Activated CD4-positive, alpha-beta T cell treated with anti-CD3 and anti-CD28 coated beads for 24 hours (primary cell): ENCODE measurements at regions not wholly inside any gene's neighbourhood (a gene's known extent, or its start where the extent isn't known, plus 50 kb on each side); places are given as distances from the start of the nearest gene placed in this dataset.
"Not testable (repeated sequence)": the region's sequence is repeated elsewhere in the genome, so short reads cannot be mapped to it uniquely, and the experiment has no call there.

Experiments used
- DNase-seq, 2 donors: peaks; one replicate each; pipeline ENCODE4 v3.0.0-alpha.2; 2020; ENCODE audit warnings: low read depth in 2 of 2

DNA sequence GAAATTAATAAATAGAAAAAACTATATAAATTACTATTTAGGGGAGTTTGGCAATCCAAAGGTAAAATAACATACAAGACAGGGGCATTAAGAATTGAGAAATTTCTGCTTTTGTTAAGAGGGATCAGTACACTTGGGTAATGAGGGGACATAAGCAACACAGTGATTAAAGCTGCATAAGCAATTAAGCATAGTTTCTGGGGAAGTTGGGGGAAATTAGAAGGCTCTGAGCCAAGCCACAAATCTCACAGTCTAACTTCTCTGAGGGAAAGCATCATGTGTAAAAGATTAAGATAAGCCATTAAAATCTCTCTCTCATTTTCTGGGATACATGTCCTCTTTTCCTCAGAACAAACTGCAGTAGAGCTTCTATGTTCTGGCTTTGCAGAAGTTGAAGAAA lies 533.9 kb upstream of the LRFN5 start:
- DNase-seq, result no peak

- DNase-seq, result no peak
Measured at GRCh38 chr14:41071351-41071750, 535.3 kb upstream of the LRFN5 start.

DNA sequence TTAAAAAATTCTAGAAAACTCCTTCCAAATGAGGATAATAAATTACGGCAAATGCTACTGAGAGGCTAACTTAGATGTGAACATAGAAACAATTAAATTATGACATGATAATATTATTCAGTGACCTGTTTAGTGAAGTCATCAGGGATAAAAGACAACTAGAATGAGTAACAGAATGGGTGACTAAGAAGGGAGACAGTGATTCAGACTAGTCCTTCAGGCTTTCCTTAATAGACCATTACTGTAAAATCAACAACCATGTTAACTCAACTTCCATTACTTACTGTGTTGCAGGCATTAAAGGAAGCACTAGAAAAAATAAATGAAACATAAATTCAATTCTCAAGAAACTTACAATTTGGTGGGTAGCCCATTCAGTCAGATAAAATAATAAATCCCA lies 543.9 kb upstream of the LRFN5 start:
- no peak for DNase-seq

DNA sequence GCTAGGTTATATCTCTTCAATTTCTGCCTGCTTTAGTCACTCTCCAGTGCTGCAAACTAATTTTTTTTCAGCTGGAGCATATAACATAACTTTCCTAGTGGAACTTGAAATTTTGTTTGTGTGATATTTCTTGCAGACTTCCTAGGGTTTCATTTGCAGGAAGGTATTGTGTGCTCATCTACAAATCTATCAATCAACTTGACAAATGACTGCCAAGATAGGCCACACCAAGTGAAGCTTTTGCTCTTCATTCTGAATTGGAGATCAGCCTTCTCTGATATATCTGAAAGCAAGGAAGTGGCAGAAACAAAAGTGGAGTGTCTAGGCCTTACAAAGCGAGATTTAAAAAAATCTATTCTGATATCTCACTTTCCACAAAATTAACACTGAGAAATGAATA lies 551.1 kb upstream of the LRFN5 start:
- DNase-seq, result no peak

- no peak for DNase-seq
Measured at GRCh38 chr14:41051801-41052200, 554.9 kb upstream of the LRFN5 start.

- no peak for DNase-seq
Measured at GRCh38 chr14:41047763-41048162, 558.9 kb upstream of the LRFN5 start.

DNA sequence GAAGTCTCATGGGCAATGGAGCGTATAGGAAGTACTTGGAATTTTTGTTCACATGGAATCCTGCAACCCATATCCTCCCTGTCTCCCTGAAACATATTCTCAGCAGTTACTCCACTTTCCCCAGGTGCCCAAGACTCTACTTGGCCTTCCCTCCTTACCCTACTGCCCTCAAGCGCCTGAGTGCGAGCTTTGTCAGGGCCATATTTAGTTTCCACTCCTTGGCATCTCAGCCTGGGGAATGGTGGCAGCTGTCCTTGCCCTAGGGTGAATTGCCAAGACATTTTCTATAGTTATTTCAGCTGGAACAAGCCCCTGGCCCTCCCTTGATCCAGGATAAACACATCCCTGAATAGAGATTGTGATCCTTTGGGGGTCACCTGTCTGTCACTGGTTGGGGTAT lies 569.3 kb upstream of the LRFN5 start:
- DNase-seq, result no peak

GRCh38 chr14:41034969-41035368 lies 571.7 kb upstream of the LRFN5 start:
- DNase-seq, result no peak

GRCh38 chr14:41022932-41023331 lies 583.7 kb upstream of the LRFN5 start:
- no peak for DNase-seq

DNA sequence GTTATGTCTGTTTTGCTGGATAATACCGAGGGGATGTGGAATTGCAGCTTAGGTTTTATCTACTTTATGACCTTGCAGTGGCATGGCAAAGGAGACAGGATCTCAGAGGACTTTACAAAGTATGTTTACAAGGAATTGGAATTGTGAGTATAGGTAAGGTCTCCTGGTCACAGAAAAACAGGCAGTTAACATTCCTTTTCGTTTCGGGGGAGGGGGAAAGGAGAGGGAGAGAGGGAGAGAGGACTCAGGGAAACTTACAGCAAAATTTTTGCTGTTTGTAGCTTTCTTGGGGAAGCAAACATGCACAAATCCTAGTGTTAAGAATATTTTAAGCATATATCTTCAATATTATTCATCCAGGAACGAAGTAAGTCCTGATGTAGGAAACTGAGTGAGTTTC lies 590.5 kb upstream of the LRFN5 start:
- DNase-seq, result no peak

DNA sequence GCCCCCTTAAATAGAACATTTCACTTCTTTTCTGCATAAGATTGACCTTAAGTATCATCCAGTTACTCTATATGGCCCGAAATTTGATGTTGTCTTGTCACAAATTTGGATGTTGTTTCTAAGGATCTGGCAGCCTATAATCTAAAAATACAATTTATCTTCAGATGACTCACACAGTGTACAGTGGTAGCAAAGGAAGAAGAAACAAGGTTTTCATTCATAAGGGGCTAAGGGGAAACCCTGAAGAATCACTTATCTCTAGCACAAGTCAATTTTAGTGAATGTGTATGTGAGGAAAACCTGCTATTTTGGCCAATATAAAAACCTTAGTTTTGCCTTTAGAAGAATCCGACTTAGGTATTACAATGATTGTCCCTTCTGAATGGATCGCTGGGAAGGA lies 606.3 kb upstream of the LRFN5 start:
- no peak for DNase-seq

- no peak for DNase-seq
Measured at GRCh38 chr14:40989260-40989659, 617.4 kb upstream of the LRFN5 start.

GRCh38 chr14:40987481-40987880 lies 619.2 kb upstream of the LRFN5 start:
- DNase-seq, result no peak

GRCh38 chr14:40986655-40987054 lies 620.0 kb upstream of the LRFN5 start:
- DNase-seq, result no peak

DNA sequence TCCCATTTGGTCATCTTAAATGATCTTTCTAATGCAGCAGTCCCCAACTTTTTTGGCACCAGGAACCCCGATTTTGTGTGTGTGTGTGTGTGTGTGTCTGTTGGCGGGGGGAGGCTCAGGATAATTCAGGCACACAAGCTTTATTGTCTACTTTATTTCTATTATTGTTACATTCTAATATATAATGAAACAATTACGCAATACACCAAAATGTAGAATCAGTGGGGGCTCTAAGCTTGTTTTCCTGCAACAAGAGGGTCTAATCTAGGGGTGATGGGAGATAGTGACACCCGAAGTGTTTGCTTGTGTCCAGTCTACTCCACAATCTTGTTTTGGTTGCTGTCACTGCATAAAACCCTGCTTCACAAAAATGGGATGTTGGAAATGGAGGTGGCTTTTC lies 621.1 kb upstream of the LRFN5 start:
- DNase-seq, result no peak

- DNase-seq, result no peak
Measured at GRCh38 chr14:40983604-40984003, 623.1 kb upstream of the LRFN5 start.

DNA sequence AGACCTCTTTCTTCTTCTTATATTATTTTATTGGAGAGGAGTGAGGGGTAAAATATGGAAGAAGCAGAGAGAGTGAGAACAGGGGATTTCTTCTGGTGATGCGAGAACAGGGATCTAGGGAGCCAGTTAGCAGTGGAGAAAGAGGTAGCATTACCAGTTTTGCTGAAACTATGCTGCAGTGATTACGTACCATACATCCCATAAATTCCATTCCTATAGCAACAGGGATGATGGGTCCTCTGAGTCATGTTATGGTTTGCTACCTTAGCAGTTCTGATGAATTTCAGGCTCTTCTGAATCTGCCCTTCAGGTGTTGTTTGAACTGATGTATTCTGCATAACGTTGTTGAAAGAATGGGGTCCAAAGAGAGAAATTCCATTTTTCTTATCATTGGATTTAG lies 625.4 kb upstream of the LRFN5 start:
- DNase-seq, result no peak

DNA sequence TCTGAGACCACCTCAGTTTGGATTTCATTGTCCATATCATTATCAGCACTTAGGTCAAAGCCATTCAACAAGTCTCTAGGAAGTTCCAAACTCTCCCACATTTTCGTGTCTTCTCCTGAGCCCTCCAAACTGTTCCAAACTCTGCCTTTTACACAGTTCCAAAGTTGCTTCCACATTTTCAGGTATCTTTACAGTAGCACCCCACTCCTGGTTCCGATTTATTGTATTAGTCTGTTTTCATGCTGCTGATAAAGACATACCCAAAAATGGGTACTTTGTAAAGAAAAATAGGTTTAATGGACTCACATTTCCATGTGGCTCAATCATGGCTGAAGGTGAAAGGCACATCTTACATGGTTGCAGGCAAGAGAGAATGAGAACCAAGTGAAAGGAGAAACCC lies 646.4 kb upstream of the LRFN5 start:
- not testable (repeated sequence) for DNase-seq

DNA sequence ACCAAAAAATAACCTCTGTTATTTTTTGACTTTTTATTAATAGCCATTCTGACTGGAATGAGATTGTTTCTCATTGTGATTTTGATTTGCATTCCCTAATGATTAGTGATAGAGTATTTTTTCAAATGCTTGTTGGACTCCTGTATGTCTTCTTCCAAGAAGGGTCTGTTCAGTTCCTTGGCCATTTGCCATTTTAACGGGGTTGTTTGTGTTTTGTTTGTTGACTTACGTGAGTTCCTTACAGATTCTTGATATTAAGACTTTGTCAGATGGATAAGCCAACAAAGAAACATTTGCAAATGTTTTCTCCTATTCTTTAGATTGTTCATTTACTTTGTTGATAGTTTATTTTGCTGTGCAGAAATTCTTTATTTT lies 651.6 kb upstream of the LRFN5 start:
- no peak for DNase-seq

- DNase-seq, result not testable (repeated sequence)
Measured at GRCh38 chr14:40954448-40955130, 652.1 kb upstream of the LRFN5 start.

- DNase-seq, result no peak
Measured at GRCh38 chr14:40944521-40944920, 662.2 kb upstream of the LRFN5 start.

GRCh38 chr14:40936861-40937260 lies 669.8 kb upstream of the LRFN5 start:
- no peak for DNase-seq

GRCh38 chr14:40920380-40920779 lies 686.3 kb upstream of the LRFN5 start:
- no peak for DNase-seq

DNA sequence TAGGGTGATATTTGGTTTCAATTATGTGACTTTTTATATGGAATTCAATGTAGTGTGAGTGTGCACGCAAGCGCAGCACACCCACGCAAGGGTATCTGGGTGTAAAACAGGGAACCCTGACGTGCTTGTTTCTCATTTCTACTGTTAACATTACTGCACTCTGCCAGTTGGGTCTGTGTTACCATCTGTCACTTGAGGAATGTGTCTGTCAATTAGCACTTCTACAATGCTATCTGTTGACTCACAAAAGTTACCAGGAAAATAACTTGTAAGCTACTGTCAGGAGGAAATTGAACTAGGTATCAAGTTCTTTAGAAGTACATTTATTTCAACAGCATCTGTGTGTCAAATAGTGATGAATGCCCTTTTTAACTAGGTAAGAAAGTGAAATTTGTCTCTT lies 695.5 kb upstream of the LRFN5 start:
- DNase-seq, result no peak
